H1 (cell line): ENCODE measurements at regions not wholly inside any gene's neighbourhood (a gene's known extent, or its start where the extent isn't known, plus 50 kb on each side); places are given as distances from the start of the nearest gene placed in this dataset.

ENCODE experiments used
- POLR2A ChIP-seq, 2 experiments: IDR thresholded peaks; 1 replicate in 1 of 2; 2 replicates in 1 of 2; pipeline ENCODE4 v1.6.1; 2011; ENCODE audit warnings: low read depth in 2 of 2, low read length in 2 of 2, mild to moderate bottlenecking in 2 of 2; ENCODE audit errors: control extremely low read depth in 1 of 2
- POLR2AphosphoS5 ChIP-seq: IDR thresholded peaks from 2 replicates; pipeline ENCODE4 v1.6.1; 2011; ENCODE audit warnings: low read depth, low read length
- TCF12 ChIP-seq: IDR thresholded peaks from 2 replicates; pipeline ENCODE4 v1.6.1; 2011; ENCODE audit warnings: low read depth, mild to moderate bottlenecking, low read length
- TF ChIP-seq, protein P1 (sequence below): IDR thresholded peaks from 2 replicates; pipeline ENCODE4 v1.6.1; 2012; ENCODE audit warnings: low read length, inconsistent platforms

DNA sequence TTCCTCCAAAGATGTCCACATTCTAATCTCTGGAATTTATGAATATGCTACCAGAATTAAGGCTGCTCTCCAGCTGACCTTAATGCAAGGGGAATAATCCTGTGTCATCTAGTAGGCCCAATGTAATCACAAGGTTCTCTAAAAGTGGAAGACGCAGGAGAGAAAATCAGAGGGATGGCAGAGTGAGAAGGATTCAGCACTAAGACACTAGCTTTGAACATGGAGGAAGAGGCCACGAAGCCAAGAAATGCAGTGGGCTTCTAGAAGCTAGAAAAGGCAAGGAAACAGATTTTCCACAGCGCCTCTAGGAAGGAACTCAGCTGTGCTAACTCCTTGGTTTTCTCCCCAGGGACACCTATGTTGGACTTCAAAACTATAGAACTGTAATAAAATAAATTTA is 240.7 kb upstream of the TRAM1L1 start:
- no peak for TF ChIP-seq POLR2A (IDR thresholded peaks at IDR 0.05; ENCODE audit: control extremely low read depth in 1 of 2, low read depth in 2 of 2, low read length in 2 of 2)
- TF ChIP-seq TCF12 = no peak
- TF ChIP-seq POLR2AphosphoS5 = no peak
- TF ChIP-seq, protein P1, sequence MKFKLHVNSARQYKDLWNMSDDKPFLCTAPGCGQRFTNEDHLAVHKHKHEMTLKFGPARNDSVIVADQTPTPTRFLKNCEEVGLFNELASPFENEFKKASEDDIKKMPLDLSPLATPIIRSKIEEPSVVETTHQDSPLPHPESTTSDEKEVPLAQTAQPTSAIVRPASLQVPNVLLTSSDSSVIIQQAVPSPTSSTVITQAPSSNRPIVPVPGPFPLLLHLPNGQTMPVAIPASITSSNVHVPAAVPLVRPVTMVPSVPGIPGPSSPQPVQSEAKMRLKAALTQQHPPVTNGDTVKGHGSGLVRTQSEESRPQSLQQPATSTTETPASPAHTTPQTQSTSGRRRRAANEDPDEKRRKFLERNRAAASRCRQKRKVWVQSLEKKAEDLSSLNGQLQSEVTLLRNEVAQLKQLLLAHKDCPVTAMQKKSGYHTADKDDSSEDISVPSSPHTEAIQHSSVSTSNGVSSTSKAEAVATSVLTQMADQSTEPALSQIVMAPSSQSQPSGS = no peak
